C4-2B (cell line): ENCODE measurements at regions not wholly inside any gene's neighbourhood (a gene's known extent, or its start where the extent isn't known, plus 50 kb on each side); places are given as distances from the start of the nearest gene placed in this dataset.

Experiments used
- ZFX ChIP-seq: fragments of 450-650 bp; IDR thresholded peaks from 2 replicates; pipeline ENCODE4 v1.6.1; 2017
- TF ChIP-seq, protein P1 (sequence below): fragments of 450-650 bp; conservative IDR thresholded peaks from 2 replicates; pipeline ENCODE4 v1.5.1; 2017; ENCODE audit warnings: mild to moderate bottlenecking

DNA sequence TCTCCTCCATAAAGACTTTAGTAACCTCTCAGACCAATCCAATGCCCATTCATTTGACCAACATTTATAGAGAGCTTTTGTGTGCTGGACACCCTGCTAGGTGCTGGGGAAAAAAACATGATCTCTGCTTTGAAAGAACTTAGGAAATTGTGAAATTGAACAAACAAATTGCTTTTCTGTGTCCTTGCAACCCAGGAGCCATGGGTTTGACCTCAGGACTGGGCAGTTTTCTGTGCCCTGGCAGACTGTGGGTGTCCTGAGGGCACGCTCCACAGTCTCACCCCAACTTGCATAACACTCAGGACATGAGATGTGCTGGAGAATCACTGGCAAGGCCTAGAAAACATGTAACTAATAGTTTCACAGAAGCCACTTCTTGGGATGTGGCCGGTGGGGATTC lies 429.1 kb upstream of the ZMIZ1 start:
- TF ChIP-seq, protein P1, sequence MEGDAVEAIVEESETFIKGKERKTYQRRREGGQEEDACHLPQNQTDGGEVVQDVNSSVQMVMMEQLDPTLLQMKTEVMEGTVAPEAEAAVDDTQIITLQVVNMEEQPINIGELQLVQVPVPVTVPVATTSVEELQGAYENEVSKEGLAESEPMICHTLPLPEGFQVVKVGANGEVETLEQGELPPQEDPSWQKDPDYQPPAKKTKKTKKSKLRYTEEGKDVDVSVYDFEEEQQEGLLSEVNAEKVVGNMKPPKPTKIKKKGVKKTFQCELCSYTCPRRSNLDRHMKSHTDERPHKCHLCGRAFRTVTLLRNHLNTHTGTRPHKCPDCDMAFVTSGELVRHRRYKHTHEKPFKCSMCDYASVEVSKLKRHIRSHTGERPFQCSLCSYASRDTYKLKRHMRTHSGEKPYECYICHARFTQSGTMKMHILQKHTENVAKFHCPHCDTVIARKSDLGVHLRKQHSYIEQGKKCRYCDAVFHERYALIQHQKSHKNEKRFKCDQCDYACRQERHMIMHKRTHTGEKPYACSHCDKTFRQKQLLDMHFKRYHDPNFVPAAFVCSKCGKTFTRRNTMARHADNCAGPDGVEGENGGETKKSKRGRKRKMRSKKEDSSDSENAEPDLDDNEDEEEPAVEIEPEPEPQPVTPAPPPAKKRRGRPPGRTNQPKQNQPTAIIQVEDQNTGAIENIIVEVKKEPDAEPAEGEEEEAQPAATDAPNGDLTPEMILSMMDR, result no peak
- TF ChIP-seq ZFX, result no peak
